CD4-positive, alpha-beta T cell treated with Interferon gamma for 1 hour (primary cell): ENCODE measurements at regions not wholly inside any gene's neighbourhood (a gene's known extent, or its start where the extent isn't known, plus 50 kb on each side); places are given as distances from the start of the nearest gene placed in this dataset.
"Not testable (repeated sequence)": the region's sequence is repeated elsewhere in the genome, so short reads cannot be mapped to it uniquely, and the experiment has no call there.

Experiments used
- DNase-seq: peaks from one replicate; pipeline ENCODE4 v3.0.0-alpha.2; 2020

DNA sequence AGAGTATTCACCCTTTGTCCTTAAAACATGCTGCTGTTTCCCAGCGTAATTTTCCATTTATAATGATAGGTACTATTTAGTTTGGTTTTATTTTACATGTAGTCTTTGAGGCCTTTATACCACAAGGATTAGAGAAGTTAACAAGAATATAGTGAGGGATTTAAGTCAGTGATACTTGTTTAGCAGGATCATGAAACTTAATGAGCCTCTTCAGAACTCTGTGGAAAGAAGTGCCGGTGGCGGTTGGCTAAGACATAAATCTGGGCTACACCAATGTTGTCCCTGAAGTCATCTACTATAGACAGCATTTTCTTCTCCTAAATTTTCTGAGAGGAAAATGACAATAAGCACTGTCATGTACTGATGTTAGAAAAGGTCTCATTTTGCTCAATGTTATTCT, 1226.0 kb upstream of the SEL1L start:
- no peak for DNase-seq

DNA sequence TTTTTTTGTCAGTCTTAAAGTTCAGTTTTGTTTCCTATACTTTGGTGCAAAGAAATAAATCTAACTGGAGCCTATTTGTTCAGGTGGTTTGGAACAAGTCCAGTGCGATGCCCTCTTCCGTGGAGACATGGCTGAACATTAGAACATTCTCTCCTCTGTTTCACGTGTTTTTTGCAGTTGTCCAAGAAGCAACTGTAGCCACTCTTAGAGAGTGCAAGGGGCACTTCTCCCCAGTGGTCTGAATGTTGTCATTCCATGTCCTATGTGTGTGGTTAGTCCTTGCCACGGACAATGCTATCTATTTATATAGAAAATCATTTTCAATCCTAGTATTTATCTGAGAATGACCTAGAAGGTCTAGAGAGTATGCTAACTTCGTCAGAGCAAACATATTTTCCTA, 1232.5 kb upstream of the SEL1L start:
- DNase-seq = no peak

GRCh38 chr14:82766996-82767395, 1233.3 kb upstream of the SEL1L start:
- DNase-seq = no peak

DNA sequence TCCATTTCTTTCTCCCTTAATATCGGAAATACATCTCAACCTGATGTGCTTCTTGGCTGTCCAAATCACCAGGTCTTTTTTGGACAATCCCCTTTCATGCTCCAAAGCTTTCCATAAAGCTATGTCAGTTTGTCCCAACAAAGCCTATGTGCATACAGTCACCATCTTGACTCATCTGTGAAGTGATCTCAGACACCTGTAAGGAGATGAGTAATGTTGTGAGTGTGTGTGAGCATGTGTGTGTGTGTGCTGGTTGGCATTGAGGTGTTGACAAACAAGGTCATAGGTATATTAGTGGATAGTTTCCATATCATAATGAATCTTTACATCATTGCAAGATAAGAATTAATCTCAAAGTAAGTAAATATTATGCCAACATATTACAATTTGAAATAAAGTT, 1243.3 kb upstream of the SEL1L start:
- DNase-seq = no peak

DNA sequence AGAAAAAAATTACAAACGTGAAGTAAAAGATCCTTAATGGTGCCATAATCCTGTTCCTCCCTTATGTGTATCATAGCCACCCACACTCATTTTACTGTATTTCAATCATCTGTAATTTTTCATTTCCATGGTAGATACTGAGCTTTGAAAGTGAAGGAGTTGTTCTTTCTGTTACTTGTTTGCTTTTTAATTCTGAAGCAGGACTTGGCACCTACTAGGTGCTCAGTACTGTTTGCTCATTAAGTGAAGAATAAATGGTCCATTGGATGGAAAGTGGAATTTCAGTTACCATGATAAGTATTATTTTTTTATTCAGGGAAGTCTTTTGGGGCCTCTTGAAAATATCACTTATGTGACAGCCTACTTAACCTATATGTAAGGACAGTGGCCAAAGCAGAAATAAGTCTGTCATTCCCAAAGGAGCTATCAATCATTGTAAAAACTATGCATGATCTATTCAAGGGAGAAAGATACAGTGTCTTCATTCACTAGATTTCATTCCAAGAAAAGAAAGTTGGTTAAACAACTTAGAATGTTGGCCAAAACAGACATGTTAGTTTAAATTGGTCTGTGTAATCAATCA, 1244.4 kb upstream of the SEL1L start:
- DNase-seq = no peak

- DNase-seq = no peak
Observed at GRCh38 chr14:82778601-82779000, 1244.9 kb upstream of the SEL1L start.

DNA sequence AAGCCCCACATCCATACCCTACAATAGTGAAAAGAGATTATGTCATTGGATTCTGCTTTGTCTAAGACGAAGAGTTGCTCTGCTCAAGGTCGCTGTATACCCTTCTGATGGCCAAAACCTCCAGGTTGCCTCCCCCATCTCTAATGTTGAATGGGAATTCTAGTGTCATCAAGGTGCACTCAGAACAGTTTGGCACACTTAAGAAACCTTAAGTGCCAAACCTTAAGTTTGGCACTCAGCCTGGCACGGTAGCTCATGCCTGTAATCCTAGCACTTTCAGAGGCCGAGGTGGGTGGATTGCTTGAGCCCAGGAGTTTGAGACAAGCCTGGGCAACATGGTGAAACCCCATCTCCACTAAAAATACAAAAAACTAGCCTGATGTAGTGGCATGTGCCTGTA, 1245.6 kb upstream of the SEL1L start:
- DNase-seq = no peak

DNA sequence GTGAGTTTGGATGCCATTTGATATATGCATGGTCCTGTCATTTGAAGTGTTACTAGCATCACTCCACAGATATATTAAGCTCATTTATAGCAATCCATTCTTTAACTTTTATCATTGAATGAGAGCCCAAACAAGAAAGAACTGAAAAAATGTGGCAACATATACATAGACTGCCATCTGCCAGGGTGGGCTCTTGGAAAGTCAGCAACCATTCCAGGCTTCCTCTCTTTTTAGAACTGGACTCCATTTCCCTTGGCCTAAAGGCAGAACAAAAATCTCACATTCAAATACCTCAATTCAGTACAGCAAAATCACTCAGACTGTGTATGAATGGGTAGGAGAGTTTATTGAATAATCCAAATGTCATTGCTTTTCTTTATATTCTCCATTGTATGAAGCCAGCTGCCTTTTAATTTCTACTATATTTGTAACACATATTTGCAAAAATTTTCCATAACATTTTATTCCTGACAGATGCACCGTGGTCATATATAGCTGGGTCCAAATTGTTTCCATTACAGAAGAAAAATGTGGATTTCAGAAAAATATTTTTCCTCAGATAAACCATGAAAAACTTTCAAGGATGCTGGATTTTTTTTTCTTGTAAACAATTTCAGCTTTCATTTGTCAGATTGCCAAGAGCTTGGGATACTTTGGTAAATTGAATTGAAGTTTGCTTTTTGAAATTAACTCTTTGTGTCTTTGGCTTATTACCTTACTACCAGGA, 1252.3 kb upstream of the SEL1L start:
- no peak for DNase-seq

- no peak for DNase-seq
Observed at GRCh38 chr14:82786483-82786880, 1252.8 kb upstream of the SEL1L start.

DNA sequence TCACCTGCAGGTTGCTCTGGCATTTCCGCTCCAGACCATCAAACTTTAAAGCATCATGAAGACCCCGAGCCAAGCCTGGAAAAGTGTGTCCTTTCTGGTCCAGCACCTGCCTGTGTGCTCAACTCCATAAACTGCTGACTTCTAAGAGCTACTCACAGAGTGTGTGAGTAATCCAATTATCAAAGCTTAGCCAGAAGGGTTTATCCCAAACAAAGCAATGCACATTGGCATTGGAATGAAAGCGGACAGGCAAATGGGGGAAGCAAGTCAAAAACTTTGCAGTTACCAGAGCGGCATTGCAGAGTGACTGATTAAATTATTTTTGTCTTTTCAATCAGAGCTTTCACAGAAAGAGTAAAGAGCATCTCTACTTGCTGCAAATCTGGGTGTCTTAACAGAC, 1262.4 kb upstream of the SEL1L start:
- no peak for DNase-seq

- DNase-seq = no peak
Observed at GRCh38 chr14:82798276-82798675, 1264.6 kb upstream of the SEL1L start.

DNA sequence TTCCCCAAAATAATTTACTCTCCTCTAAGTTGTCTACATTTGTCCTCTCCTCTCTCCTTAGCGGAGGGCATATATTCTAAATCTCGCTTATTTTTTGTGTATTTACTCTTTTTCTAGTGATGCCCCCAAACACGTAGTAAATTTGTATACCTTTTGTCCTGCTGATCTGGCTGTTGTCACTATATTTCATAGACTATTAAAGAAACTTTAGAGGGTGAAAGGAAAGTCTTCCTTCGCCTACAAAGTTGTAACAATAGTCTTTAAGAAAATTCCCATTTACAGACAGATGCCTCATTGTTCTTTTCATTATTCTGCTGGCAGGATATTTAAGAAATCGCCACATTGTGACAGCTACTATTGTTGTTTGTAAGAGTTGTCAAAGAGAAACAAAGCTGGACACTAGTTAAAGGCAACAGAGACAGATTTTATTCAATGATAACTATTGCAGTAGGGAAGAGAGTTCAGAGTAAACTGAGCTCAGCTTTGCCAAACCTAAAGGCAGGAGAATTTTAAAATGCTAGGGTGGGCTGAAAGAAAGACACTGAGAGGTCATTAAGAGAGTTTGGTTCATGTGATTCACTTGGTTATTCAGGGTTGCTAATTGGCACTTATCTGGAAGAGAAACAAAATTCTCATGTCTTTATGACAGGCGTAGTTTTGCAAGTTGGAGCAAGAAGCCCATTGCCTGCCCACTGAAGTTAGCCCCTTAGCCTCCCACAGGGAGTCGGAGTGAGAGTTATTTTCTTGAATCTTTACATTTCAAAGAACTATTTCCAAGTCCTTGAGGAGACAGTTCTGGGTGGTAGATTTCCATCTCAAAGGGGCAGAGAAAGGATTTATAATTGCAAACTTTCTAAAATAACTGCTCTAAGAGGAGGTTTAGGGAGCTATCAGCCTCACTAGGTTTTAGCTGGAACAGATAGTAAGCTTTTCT, 1272.5 kb upstream of the SEL1L start:
- DNase-seq = no peak

DNA sequence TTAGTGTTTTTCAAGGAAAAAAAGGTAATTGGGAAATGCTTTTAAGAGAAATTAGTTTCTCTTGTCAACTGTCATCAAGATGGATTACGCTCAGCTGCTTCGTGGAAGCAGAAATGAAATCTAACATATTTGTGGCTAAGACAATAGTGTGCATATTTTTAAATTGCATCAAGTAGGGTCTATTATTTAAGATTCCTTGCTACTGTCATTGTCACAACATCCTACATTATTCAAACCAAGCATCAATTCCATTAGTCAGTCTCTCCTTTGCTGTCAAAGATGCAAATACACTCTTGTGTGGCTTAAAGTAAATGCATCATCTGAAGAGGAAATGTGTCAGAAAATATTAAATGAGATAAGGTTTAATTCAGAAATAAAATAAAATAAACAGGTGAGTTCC, 1277.6 kb upstream of the SEL1L start:
- DNase-seq = no peak

GRCh38 chr14:82814339-82814738, 1280.7 kb upstream of the SEL1L start:
- DNase-seq = not testable (repeated sequence)

DNA sequence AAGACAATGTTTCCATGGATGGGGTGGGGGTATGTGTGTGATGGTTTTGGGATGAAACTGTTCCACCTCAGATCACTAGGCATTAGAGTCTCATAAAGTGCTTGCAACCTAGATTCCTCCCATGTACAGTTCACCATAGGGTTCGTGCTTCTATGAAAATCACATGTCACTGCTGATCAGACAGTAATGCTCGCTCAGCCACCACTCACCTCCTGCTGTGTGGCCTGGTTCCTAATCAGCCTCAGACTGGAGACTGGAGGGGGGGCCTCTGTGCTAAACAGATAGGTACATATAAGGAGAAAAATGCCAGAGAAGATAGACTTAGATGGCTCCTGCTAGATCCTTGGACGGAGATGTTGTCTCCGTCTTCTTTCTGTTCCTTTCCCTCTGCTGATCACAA, 1296.9 kb upstream of the SEL1L start:
- no peak for DNase-seq

GRCh38 chr14:82836256-82836950, 1302.8 kb upstream of the SEL1L start:
- no peak for DNase-seq

DNA sequence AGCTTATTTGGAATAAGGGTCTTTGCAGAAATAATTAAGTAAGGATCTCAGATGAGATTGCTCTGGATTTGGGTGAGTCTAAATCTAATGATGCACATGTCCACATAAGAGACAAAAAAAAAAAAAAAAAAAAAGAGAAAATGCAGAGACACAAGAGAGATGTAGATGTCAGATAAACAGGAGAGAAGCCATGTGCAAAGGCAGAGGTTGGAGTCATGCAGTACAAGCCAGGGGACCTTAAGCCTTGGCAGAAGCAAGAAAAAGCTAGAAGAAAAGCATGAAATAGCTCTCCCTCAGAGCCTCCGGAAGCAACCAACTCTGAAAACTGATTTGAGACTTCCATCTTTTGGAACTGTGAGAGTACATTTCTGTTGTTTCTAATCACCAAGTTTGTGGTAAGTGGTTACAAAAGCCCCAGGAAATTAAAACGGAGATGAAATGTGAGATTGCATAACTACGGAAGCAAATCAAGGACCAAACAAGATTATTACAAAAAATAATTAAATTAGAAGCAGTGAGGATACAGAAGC, 1304.0 kb upstream of the SEL1L start:
- no peak for DNase-seq

DNA sequence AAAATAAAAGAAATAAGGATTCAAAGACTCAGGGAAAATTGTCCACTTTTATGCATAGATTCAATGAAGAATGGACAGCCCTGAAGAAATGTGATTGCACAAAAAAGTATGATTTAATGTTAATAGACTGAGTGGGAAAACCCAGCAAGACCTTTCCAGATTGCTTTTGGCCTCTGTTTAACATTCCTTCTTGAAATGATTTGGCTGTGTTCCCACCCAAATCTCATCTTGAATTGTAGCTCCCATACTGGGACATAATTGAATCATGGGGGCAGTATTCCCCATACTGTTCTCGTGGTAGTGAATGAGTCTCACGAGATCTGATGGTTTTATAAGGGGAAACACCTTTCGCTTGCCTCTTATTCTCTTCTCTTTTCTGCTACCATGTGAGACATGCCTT, 1316.9 kb upstream of the SEL1L start:
- DNase-seq = no peak

DNA sequence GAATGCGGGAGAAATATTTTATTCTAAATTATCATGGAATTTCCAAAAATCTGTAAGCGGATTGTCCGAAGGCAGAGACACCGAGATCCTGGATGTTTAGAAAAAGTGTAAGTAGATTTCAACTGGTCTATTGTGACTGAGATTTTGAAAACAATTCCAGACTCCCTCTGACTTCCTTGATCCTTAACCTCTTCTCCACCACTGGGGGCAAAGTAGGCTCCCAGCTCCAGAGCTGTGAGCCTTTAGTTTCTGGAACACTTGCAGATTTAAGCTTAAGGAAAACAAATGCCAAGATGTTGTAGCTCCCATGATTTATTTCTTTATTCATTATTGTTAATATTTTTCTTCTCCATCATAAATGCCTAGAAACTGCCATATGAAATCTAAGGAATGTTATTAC, 1320.5 kb upstream of the SEL1L start:
- no peak for DNase-seq

DNA sequence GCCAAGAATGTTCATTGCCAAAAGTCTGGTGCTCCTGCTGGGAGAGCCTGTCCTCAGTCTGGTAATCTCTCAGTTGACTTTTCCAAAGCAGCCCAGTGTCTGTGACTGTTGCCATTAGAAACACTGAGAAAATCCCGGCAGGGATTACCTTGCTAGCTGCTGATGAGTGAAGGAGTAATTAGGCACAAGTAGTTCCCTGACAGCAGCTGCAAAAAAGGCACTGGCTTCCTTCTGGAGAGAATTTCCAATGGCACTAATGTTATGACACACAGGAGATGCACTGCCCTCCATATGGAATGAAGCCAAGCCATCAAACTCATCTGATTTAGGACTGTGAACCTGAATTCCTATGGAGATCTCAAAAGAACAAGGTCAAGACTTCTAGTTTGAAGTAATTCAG, 1321.2 kb upstream of the SEL1L start:
- DNase-seq = no peak

DNA sequence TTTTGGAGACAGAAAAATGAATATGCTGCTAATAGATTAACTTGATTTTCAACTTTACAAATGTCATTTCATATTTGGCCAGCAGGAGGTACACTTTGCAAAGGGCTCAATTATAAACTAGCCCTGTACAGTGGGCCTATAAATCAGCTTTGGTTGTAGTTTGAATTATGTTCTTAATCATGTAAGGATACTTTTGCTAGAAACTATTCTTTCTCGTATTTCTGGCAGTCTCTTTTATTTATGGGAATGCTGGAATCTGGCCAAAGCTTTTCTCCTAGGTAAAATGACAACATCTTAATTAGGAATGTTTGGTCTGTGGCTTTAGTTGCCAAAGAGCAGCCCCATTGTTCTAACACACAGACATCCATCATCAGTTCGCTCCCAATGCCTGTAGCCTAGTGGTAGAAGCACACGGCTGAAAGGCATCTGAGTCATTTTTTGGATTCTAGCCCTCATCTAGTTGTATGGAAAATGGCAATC, 1322.3 kb upstream of the SEL1L start:
- no peak for DNase-seq

GRCh38 chr14:82861313-82861712, 1327.7 kb upstream of the SEL1L start:
- DNase-seq = no peak

GRCh38 chr14:82872494-82872893, 1338.8 kb upstream of the SEL1L start:
- DNase-seq = no peak
